ENCODE measurements at regions not wholly inside any gene's neighbourhood (a gene's known extent, or its start where the extent isn't known, plus 50 kb on each side); places are given as distances from the start of the nearest gene placed in this dataset.
A peak's percentile ranks its signal among the peaks of the same experiment; 100 is the strongest.

- no peak for DNase-seq
Measured at GRCh38 chr10:4519658-4520402, 306.2 kb upstream of the AKR1E2 start.

- no peak for DNase-seq
Measured at GRCh38 chr10:4517746-4518145, 308.3 kb upstream of the AKR1E2 start.

DNA sequence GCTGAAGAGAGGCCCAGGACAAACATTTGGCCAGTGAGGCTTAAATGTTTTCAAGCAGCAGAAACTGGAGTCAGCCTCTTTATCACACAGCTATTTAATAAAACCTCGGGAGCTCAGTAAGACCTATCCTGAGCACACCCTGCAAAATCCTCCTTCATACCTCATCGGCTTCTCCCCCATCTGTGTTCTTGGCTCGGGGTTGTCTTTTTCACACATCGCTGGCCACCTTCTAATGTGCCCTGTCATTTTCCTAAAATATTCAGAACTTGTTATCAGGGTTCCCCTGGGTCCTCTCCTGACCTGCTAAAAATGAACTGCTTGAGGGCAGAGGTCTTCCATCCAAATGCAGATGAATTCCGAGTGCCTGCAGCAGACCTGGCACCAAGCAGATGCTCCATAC, 310.3 kb upstream of the AKR1E2 start:
- no peak for DNase-seq

- no peak for DNase-seq
Measured at GRCh38 chr10:4514445-4515108, 311.4 kb upstream of the AKR1E2 start.

DNA sequence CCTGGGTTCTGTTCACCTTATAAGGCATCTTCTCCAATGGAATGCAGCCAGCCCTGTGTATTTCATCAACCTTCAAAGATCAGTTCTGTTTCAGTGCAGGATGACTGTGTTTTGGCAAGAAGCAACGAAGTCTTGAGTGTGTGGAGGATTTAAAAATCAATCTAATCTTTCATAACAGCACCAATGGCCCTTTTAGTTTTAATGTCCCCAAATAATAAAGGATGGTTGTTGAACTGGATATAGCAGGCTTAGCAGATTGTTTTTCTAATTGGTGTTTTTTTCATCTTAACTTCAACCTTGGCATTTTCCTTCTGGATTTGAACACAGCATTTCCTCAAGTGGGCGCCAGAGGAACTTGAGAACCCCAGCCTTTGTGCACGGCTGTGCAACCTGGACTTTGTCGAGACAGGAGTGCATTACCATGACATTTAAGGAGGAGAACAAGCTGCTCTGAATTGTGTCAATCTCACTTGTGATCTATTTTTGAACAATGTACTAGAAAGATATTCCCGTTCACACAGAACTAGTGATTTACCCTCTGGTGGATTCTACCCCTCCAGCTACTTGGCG, 313.3 kb upstream of the AKR1E2 start:
- DNase-seq = no peak

- DNase-seq = no peak
Measured at GRCh38 chr10:4512196-4512595, 313.8 kb upstream of the AKR1E2 start.

GRCh38 chr10:4511509-4511908, 314.5 kb upstream of the AKR1E2 start:
- DNase-seq = no peak

DNA sequence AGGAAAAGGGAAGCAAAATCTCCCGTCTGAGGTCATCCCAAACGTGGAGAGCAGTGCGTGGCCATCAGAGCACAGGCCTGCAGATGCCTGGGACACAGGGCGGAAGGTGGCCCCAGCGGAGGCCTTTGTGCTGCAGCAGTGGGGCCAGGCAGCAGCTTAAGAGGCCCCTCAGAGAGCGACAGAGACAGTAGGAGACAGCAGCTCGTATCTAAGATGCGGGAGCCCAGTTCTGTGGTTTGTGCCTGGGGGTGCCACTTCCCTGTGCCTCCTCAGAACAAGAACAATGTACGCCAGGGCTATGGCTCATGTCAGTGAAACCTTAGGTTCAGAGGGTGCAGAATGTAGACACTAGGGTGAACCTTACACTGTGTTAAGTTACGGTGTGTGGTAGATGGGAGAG, 316.6 kb upstream of the AKR1E2 start:
- DNase-seq = no peak

DNA sequence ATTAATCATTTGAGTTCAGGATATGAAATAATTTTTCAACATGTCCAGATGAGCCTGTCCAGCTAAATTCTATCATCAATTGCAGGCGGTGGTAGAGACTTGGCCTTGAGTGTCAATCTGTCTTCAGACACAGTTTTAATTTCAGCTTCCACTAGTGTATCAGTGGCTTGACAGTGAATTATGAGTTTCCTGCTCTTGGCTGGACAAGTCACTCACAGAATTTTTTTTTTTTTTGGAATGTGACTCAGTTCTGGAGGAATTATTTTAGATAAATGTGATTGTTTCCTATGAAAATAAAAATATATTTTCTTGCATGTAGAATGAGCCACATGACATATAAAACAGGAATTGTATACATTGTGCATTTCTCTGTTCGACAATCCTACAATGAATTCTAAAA, 319.9 kb upstream of the AKR1E2 start:
- DNase-seq = no peak

DNA sequence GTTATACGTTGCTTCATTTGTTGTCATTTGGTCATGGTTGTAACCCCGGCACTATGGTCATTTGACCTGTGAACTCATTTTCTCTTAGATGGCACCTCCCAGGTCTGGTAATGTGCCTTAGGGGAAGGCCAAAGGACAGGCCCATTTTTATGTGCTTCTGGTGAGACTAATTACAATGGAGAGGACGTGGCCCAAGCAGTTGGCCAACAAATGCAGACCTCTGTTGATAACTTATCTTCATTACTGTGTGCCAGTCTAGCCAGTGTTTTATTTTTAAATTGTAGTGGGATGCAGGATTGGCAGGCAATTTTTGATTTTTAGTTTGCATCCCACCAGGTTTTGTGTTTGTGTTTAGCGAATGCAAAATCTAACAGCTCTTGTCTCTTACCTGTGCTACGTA, 321.5 kb upstream of the AKR1E2 start:
- no peak for DNase-seq

DNA sequence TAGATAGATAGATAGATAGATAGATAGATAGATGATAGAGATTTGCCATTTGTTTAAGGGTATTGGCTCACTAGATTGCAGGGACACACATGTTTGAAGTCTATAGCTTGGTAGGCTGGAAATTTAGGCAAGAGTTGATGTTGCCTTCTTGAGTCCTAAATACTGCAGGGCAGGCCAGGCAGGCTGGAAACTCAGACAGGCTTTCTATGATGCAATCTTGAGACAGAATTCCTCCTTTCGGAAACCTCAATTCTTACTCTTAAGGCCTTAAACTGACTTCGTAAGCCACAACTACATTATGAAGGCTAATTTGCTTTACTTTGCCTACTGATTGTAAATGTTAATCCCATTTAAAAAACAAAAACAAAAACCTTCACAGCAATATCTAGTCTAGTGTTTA, 322.9 kb upstream of the AKR1E2 start:
- no peak for DNase-seq

DNA sequence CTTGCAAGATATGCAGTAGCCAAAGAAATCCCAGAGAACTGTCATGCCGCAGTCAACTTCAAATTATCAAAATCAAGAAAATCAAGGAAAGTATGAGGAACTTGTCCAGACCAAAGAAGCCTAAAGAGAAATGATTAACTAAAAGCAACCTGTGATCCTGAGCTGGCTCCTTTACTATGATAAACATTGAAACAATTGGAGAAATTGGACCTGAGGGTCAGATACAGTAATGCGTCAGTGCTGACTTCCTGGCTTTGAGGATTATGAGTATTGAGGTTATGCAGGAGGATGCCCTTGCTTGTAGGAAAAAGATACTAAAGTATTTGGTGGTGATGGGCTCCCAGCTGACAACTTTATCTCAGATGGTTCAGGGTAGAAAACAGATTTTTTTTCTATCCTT, 324.7 kb upstream of the AKR1E2 start:
- DNase-seq = no peak

DNA sequence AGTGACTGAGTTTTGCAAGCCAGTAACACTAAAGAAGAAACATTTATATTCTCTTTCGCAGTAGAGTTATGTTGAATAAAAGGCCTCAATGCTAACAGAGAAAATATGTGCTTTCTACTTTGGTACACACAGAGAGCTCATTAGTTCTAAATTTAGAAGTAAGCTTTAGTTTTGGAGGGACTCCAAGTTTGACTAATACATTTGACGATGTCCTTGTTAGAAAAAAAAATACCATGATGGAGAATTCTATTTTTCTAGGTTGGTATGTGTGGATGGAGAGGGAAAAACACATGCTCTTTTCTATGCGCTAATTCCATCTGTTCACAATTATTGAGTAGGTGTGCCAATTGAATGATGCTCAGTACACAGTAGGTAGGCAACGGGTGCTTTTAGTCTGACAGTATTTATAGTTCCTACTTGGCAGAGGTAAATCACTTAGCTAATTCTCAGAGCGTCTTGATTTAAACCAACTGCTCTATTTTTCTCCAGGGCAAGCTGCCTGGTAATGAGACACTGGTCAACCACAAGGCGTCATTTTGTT, 327.2 kb upstream of the AKR1E2 start:
- peak; percentile 61 for DNase-seq

- DNase-seq = no peak
Measured at GRCh38 chr10:4494551-4494950, 331.5 kb upstream of the AKR1E2 start.

DNA sequence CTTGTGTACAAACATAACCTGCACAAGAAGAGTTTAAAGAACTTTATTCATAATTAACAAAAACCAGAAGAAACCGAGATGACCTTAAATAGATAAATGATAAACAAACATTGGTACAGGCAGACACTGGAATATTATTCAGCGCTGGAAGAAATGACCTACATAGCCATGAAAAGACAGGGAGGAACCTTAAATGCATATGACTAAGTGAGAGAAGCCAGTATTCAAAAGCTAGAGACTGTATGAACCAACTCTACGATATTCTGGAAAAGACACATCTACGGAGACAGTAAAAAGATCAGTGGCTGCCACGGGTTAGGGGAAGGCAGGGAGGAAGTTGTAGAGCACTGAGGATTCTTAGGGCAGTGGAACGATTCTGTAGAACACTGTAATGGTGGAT, 333.8 kb upstream of the AKR1E2 start:
- no peak for DNase-seq

DNA sequence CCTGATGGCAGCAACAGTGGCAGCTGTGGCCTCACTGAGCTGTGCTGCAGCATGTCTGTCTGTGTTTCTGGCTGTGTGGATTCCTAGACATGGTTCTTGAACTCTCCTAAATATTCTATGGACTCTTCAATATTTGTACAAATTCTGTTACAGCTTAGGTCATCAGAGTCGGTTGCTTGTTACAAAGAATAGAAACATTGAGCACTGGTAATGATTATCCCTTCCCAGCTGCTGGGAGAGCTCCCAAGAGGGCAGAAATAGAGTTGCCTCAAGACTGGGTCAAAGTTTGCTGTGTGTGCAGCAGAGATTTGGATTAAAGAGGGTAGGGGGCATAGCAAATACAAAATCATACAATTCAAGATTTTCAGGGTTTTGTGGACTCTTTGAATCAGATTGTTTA, 337.1 kb upstream of the AKR1E2 start:
- no peak for DNase-seq

DNA sequence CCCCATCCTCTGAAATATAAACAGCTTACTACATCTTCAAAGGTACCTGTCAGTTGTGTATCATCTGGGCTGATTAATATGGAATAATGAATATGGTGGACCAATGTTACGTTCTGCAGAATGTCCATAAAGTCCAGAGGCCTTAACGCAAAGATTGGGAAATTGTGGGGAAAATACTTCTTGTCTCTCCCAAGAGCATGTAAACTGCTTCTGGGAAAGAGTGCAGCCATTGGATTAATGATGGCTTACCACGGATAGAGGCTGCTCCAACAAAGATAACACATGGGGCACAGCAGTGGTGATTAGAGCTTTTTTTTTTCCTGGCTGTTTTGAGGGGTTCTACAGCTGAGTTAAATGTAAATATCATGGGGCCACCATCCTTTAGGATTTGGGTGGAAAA, 340.4 kb upstream of the AKR1E2 start:
- DNase-seq = no peak

- no peak for DNase-seq
Measured at GRCh38 chr10:4483811-4484210, 342.2 kb upstream of the AKR1E2 start.

DNA sequence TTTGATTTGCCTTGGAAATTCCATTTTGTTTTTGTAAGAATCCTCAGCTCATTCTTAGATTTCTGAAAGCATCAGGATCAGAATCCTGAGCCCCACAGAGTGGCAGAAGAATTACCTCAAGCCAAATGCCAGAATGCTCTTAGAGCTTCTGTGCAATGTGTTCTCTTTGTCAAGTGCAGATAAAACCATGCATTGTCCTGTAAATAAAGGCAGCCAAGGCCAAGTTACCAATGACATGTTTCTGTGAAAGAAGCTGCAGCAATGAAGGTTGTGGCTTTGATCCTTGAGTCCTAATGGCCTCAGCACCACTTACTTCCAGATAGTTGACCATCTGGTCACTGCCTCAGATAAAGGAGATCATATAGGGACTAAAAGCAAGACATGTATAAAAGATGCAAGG, 343.3 kb upstream of the AKR1E2 start:
- DNase-seq = no peak

GRCh38 chr10:4481192-4481591, 344.8 kb upstream of the AKR1E2 start:
- DNase-seq = no peak

DNA sequence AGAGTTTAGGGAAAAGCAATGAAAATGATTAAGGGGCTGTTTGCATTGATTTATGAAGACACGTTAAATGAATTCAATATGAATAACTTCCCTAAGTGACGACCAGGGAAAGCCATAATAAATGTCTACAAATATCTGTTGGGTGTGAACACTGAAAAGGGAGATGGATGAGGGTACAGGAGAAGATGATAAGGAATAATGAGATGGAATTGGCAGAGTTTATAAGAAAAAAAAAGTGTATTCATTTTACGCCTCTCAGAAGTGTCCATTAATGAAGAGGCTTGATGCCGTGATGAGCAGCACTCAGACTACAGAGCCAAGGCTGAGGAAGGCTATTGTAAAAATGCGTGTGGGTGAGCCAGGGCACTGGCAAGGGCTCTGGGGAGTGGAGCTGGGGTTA, 346.7 kb upstream of the AKR1E2 start:
- DNase-seq = no peak

DNA sequence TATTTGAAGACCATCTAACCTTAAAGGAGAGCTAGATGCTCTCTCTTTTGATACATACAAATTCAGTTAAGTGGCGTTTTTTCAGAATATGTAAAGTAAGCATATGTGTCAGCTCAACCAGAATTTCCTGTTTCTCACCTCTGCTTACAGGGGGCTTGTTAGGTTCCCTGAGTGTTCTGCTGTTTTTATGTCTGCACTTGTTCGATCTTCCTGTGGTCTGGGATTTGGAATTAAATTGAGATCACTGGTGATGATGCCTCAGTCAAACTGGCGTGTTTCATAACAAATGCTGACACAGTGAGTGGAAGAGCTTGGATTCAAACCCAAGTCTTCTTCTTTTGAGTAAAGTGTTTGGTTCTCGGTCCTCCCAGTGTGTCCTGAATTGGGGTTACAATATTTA, 348.3 kb upstream of the AKR1E2 start:
- no peak for DNase-seq

GRCh38 chr10:4475827-4476490, 350.0 kb upstream of the AKR1E2 start:
- DNase-seq = no peak

- DNase-seq = no peak
Measured at GRCh38 chr10:4474829-4475228, 351.2 kb upstream of the AKR1E2 start.
